IMR-90 (cell line): ENCODE measurements at regions not wholly inside any gene's neighbourhood (a gene's known extent, or its start where the extent isn't known, plus 50 kb on each side); places are given as distances from the start of the nearest gene placed in this dataset.

ENCODE experiments used
- ATAC-seq: fragments of 200-7000 bp; cut with Tn5 transposase; 2 replicates; pipeline ENCODE4 v1.9.1; 2020; ENCODE audit warnings: low read depth, mild to moderate bottlenecking, moderate library complexity
- BruUV-seq: library from RNA; stranded (reverse); fragments of 400-500 nt; replicated peaks from 2 replicates; lab custom pipeline; 2021; lab: Mats Ljungman, UMichigan
- CTCF ChIA-PET: fragments of 300-600 bp; formaldehyde crosslinking; extraction: SDS; loops from one replicate; lab custom pipeline; 2021; ENCODE audit warnings: antibody characterized with exemption; lab: Yijun Ruan, JAX
- POLR2A ChIA-PET: fragments of 300-600 bp; sonication (Branson Sonifier 250); formaldehyde crosslinking; loops from one replicate; lab custom pipeline; 2022; ENCODE audit warnings: antibody characterized with exemption; ENCODE audit not compliant: unreplicated experiment; lab: Charles Lee
- DNase-seq: peaks from one replicate; pipeline ENCODE4 v3.0.0; 2013
- H2AFZ ChIP-seq: replicated peaks from 2 replicates; pipeline ENCODE3; 2013; ENCODE audit warnings: low read length, mild to moderate bottlenecking; ENCODE audit not compliant: poor library complexity
- H2AK5ac ChIP-seq: 2 replicates; pipeline ENCODE4 v1.6.1; 2013; ENCODE audit warnings: low read depth, low read length, inconsistent platforms
- H2AK9ac ChIP-seq: replicated peaks from 2 replicates; pipeline ENCODE3; 2013; ENCODE audit warnings: mild to moderate bottlenecking, low read depth, low read length, moderate library complexity; ENCODE audit not compliant: poor library complexity
- H2BK120ac ChIP-seq: 2 replicates; pipeline ENCODE4 v1.6.1; 2013; ENCODE audit warnings: low read depth, low read length, inconsistent platforms
- H2BK15ac ChIP-seq: 3 replicates; pipeline ENCODE4 v1.6.1; 2013; ENCODE audit warnings: low read depth, low read length, inconsistent platforms
- H2BK20ac ChIP-seq: 2 replicates; pipeline ENCODE4 v1.6.1; 2013; ENCODE audit warnings: low read depth, mild to moderate bottlenecking, inconsistent platforms, low read length, moderate library complexity
- H2BK5ac ChIP-seq: 2 replicates; pipeline ENCODE4 v1.6.1; 2013; ENCODE audit warnings: mild to moderate bottlenecking, low read depth, low read length, inconsistent platforms; ENCODE audit not compliant: poor library complexity, severe bottlenecking
- H3K14ac ChIP-seq: replicated peaks from 2 replicates; pipeline ENCODE4 v1.6.1; 2013; ENCODE audit warnings: low read depth, low read length, inconsistent platforms
- H3K18ac ChIP-seq: 2 replicates; pipeline ENCODE4 v1.6.1; 2013; ENCODE audit warnings: low read depth, low read length, control low read depth
- H3K23ac ChIP-seq: 2 replicates; pipeline ENCODE4 v1.6.1; 2013; ENCODE audit warnings: low read depth, low read length, inconsistent platforms
- H3K27ac ChIP-seq: 2 replicates; pipeline ENCODE4 v1.5.1; 2013; ENCODE audit warnings: mild to moderate bottlenecking, control low read depth, low read length; ENCODE audit not compliant: insufficient read depth
- H3K27me3 ChIP-seq: 2 replicates; pipeline ENCODE4 v1.6.1; 2013; ENCODE audit warnings: low read length; ENCODE audit not compliant: control insufficient read depth, insufficient read depth
- H3K36me3 ChIP-seq: 2 replicates; pipeline ENCODE4 v1.6.1; 2013; ENCODE audit warnings: low read length, mixed read lengths; ENCODE audit not compliant: control insufficient read depth, insufficient read depth
- H3K4ac ChIP-seq: 2 replicates; pipeline ENCODE4 v1.6.1; 2013; ENCODE audit warnings: low read depth, low read length, inconsistent platforms
- H3K4me1 ChIP-seq: 2 replicates; pipeline ENCODE4 v1.6.1; 2013; ENCODE audit warnings: low read length, mixed read lengths; ENCODE audit not compliant: control insufficient read depth, insufficient read depth
- H3K4me2 ChIP-seq: 2 replicates; pipeline ENCODE4 v1.6.1; 2013; ENCODE audit warnings: low read depth, mild to moderate bottlenecking, control low read depth, low read length, moderate library complexity
- H3K4me3 ChIP-seq: 2 replicates; pipeline ENCODE4 v1.5.1; 2013; ENCODE audit warnings: low read depth, mild to moderate bottlenecking, control low read depth, low read length, moderate library complexity; ENCODE audit not compliant: insufficient read depth
- H3K56ac ChIP-seq: 2 replicates; pipeline ENCODE4 v1.6.1; 2013; ENCODE audit warnings: low read length, inconsistent platforms; ENCODE audit not compliant: insufficient read depth; ENCODE audit errors: extremely low read depth
- H3K79me1 ChIP-seq, 2 experiments: 2 replicates each; pipeline ENCODE4 v1.6.1; 2013; ENCODE audit warnings: low read length in 2 of 2, inconsistent platforms in 1 of 2, low read depth in 1 of 2
- H3K9ac ChIP-seq: 2 replicates; pipeline ENCODE4 v1.6.1; 2013; ENCODE audit warnings: low read depth, low read length, control low read depth
- H3K9me1 ChIP-seq: 2 replicates; pipeline ENCODE4 v1.6.1; 2013; ENCODE audit warnings: low read length, inconsistent platforms; ENCODE audit not compliant: insufficient read depth
- H3K9me3 ChIP-seq: 2 replicates; pipeline ENCODE4 v1.6.1; 2013; ENCODE audit warnings: low read length; ENCODE audit not compliant: control insufficient read depth, insufficient read depth
- H4K20me1 ChIP-seq: 2 replicates; pipeline ENCODE4 v1.6.1; 2013; ENCODE audit warnings: low read length, inconsistent platforms; ENCODE audit not compliant: insufficient read depth
- H4K5ac ChIP-seq: 2 replicates; pipeline ENCODE4 v1.6.1; 2013; ENCODE audit warnings: mild to moderate bottlenecking, low read depth, low read length, control low read depth
- H4K8ac ChIP-seq, 2 experiments: 2 replicates each; pipeline ENCODE4 v1.6.1; 2013; ENCODE audit warnings: low read depth in 2 of 2, low read length in 2 of 2, control low read depth in 1 of 2, inconsistent platforms in 1 of 2
- H4K91ac ChIP-seq: 2 replicates; pipeline ENCODE4 v1.6.1; 2013; ENCODE audit warnings: low read depth, low read length, inconsistent platforms; ENCODE audit not compliant: insufficient read depth
- BHLHE40 ChIP-seq: fragments of 150-350 bp; IDR thresholded peaks from 2 replicates; pipeline ENCODE4 v1.6.1; 2016; ENCODE audit warnings: mild to moderate bottlenecking, low read depth, low read length
- CEBPB ChIP-seq: IDR thresholded peaks from 2 replicates; pipeline ENCODE4 v1.6.1; 2012; ENCODE audit warnings: low read depth, low read length, improper control_type of control experiment
- CTCF ChIP-seq: conservative IDR thresholded peaks from 2 replicates; pipeline ENCODE4 v1.5.1; 2012; ENCODE audit warnings: mild to moderate bottlenecking, low read depth, low read length, improper control_type of control experiment
- MAZ ChIP-seq: IDR thresholded peaks from 2 replicates; pipeline ENCODE4 v1.6.1; 2012; ENCODE audit warnings: low read depth, mild to moderate bottlenecking, low read length, improper control_type of control experiment, moderate library complexity, borderline replicate concordance
- NFE2L2 ChIP-seq: fragments of 150-350 bp; IDR thresholded peaks from 2 replicates; pipeline ENCODE4 v1.6.1; 2016; ENCODE audit warnings: low read depth, mild to moderate bottlenecking, low read length
- RAD21 ChIP-seq: IDR thresholded peaks from 2 replicates; pipeline ENCODE4 v1.6.1; 2012; ENCODE audit warnings: low read length, improper control_type of control experiment
- RCOR1 ChIP-seq: IDR thresholded peaks from 2 replicates; pipeline ENCODE4 v1.6.1; 2012; ENCODE audit warnings: mild to moderate bottlenecking, low read length, improper control_type of control experiment; ENCODE audit not compliant: insufficient replicate concordance
- SMC3 ChIP-seq: fragments of 150-350 bp; IDR thresholded peaks from 2 replicates; pipeline ENCODE4 v1.6.1; 2016; ENCODE audit warnings: low read depth, mild to moderate bottlenecking, antibody characterized with exemption, low read length, moderate library complexity
- WGBS, 2 experiments: methylation state at CpG; one replicate each; pipeline versions ENCODE4 v1.1.5 to v1.1.7; 2013; ENCODE audit warnings: missing lambda C conversion rate in 2 of 2; ENCODE audit not compliant: insufficient read length in 1 of 2; ENCODE audit errors: extremely low coverage in 2 of 2; 5-methylcytosine and 5-hydroxymethylcytosine counted together
- dilution Hi-C: fragments of 300-500 bp; cut with HindIII; formaldehyde crosslinking; loops from one replicate; pipeline ENCODE4 v1.14.3; 2018; ENCODE audit warnings: low sequenced_read_pairs; ENCODE audit not compliant: unreplicated experiment
- in situ Hi-C: fragments of 300-500 bp; cut with MboI; formaldehyde crosslinking; loops from 3 replicates; pipeline ENCODE4 v1.14.3; 2019; ENCODE audit warnings: low sequenced_read_pairs, inconsistent platforms, mixed read lengths
- intact Hi-C: fragments of 100-400 bp; cut with micrococcal nuclease; formaldehyde crosslinking; loops from 2 replicates; pipeline ENCODE4 v1.10.0; 2022

- no peak overlapping the region for H2BK5ac ChIP-seq
- no peaks in the 10 kb centered on the region for H3K36me3 ChIP-seq
- in situ Hi-C loops (no loop called here), dilution Hi-C loops (no loop called here), intact Hi-C loops (no loop called here)
- H3K4me3 ChIP-seq: no peak overlapping the region
- no peaks in the 10 kb centered on the region for H4K20me1 ChIP-seq
- no peak overlapping the region for H3K18ac ChIP-seq
- no peak overlapping the region for H2AFZ ChIP-seq
- H2BK20ac ChIP-seq: no peak overlapping the region
- H3K56ac ChIP-seq: no peak overlapping the region
- no peaks in the 10 kb centered on the region for H3K9me3 ChIP-seq
- ChIA-PET POLR2A (no interaction called here), CTCF (no interaction called here)
- H3K23ac ChIP-seq: no peak overlapping the region
- no peak overlapping the region for H4K8ac ChIP-seq
- WGBS, 2 experiments: no CpG with 5 or more reads among the region's 1 CpG
- DNase-seq: no peak
- no peak overlapping the region for H2AK9ac ChIP-seq
- no peak overlapping the region for H2AK5ac ChIP-seq
- H3K4me2 ChIP-seq: no peak overlapping the region
- no peak overlapping the region for H4K91ac ChIP-seq
- no peak overlapping the region for H3K9ac ChIP-seq
- no TSS peak for BruUV-seq
- no peak for TF ChIP-seq RCOR1
- no peak for TF ChIP-seq RAD21
- no peak for TF ChIP-seq MAZ
- no peak for TF ChIP-seq SMC3
- TF ChIP-seq CEBPB: no peak
- TF ChIP-seq BHLHE40: no peak
- no peak for TF ChIP-seq NFE2L2
- TF ChIP-seq CTCF: no peak
- H3K27ac ChIP-seq: no peak overlapping the region
- no peak overlapping the region for H2BK15ac ChIP-seq
- no peaks in the 10 kb centered on the region for H3K79me1 ChIP-seq
- no peak for ATAC-seq
- no peak overlapping the region for H4K5ac ChIP-seq
- no peak overlapping the region for H2BK120ac ChIP-seq
- H3K4me1 ChIP-seq: no peaks in the 10 kb centered on the region
- no peak overlapping the region for H3K14ac ChIP-seq
- H3K27me3 ChIP-seq: no peaks in the 10 kb centered on the region
- H3K9me1 ChIP-seq: no peaks in the 10 kb centered on the region
- no peak overlapping the region for H3K4ac ChIP-seq
Observed at GRCh38 chr2:210814251-210815025, 258.0 kb downstream of the CPS1 start.
